B cell (primary cell): ENCODE measurements at regions not wholly inside any gene's neighbourhood (a gene's known extent, or its start where the extent isn't known, plus 50 kb on each side); places are given as distances from the start of the nearest gene placed in this dataset.

Experiments
- ATAC-seq: fragments of 200-7000 bp; cut with Tn5 transposase; one replicate; pipeline ENCODE4 v1.10.0; 2021; ENCODE audit warnings: low read depth, mild to moderate bottlenecking, moderate number of reproducible peaks, moderate library complexity
- CTCF ChIA-PET: fragments of 350-600 bp; sonication (Branson Sonifier 250); formaldehyde crosslinking; loops from one replicate; lab custom pipeline; 2021; ENCODE audit warnings: antibody characterized with exemption, inconsistent platforms; lab: Charles Lee
- POLR2A ChIA-PET: fragments of 350-600 bp; sonication (Branson Sonifier 250); formaldehyde crosslinking; loops from one replicate; lab custom pipeline; 2021; ENCODE audit warnings: antibody characterized with exemption; lab: Charles Lee
- DNase-seq: peaks from one replicate; pipeline ENCODE4 v3.0.0; 2013
- H2AFZ ChIP-seq: 2 replicates; pipeline ENCODE4 v1.6.1; 2012; ENCODE audit warnings: mild to moderate bottlenecking, low read depth, low read length; ENCODE audit not compliant: insufficient read depth, poor library complexity, severe bottlenecking
- H3K27ac ChIP-seq, 2 donors: 1 replicate in 1 of 2; 2 replicates in 1 of 2; pipeline ENCODE4 v1.5.1; 2012 to 2013; ENCODE audit warnings: low read length in 2 of 2, mild to moderate bottlenecking in 2 of 2, moderate library complexity in 1 of 2
- H3K27me3 ChIP-seq, 4 experiments: fragments of 200-600 bp in 1 of 4; sonication (generic) in 1 of 4; replicated peaks in 1 of 4; 1 replicate in 2 of 4; 2 replicates in 2 of 4; pipeline versions ENCODE4 v1.6.1 to v1.7.0; 2013 to 2016; ENCODE audit warnings: low read length in 3 of 4, mild to moderate bottlenecking in 2 of 4, mixed read lengths in 1 of 4, moderate library complexity in 1 of 4; ENCODE audit not compliant: insufficient read depth in 4 of 4, control insufficient read depth in 3 of 4; ENCODE audit errors: control extremely low read depth in 1 of 4
- H3K36me3 ChIP-seq, 2 experiments: replicated peaks in 1 of 2; 1 replicate in 1 of 2; 2 replicates in 1 of 2; pipeline versions ENCODE4 v1.6.1 to v1.7.1; 2013; ENCODE audit warnings: low read length in 1 of 2; ENCODE audit not compliant: insufficient read depth in 2 of 2, control insufficient read depth in 1 of 2; ENCODE audit errors: control extremely low read depth in 1 of 2, extremely low read depth in 1 of 2
- H3K4me1 ChIP-seq, 2 donors: fragments of 200-600 bp in 1 of 2; sonication (generic) in 1 of 2; 1 replicate in 1 of 2; 2 replicates in 1 of 2; pipeline versions ENCODE4 v1.5.1 to v1.6.1; 2013 to 2017; ENCODE audit warnings: low read length in 2 of 2; ENCODE audit not compliant: control insufficient read depth in 2 of 2, insufficient read depth in 2 of 2
- H3K4me2 ChIP-seq: replicated peaks from 2 replicates; pipeline ENCODE3; 2012; ENCODE audit warnings: mild to moderate bottlenecking, low read depth, low read length; ENCODE audit not compliant: poor library complexity, severe bottlenecking
- H3K4me3 ChIP-seq, 5 experiments: fragments of 200-600 bp in 1 of 5; sonication (generic) in 1 of 5; 1 replicate in 3 of 5; 2 replicates in 2 of 5; pipeline versions ENCODE4 v1.5.1 to v1.7.0; 2011 to 2016; ENCODE audit warnings: low read length in 4 of 5, mild to moderate bottlenecking in 4 of 5, low read depth in 2 of 5, control low read depth in 1 of 5, moderate library complexity in 1 of 5; ENCODE audit not compliant: insufficient read depth in 1 of 5; ENCODE audit errors: control extremely low read depth in 1 of 5, extremely low read depth in 1 of 5
- H3K79me2 ChIP-seq: fragments of 200-600 bp; sonication (generic); one replicate; pipeline ENCODE4 v1.6.0; 2016; ENCODE audit warnings: low read length; ENCODE audit not compliant: control insufficient read depth, insufficient read depth
- H3K9ac ChIP-seq: fragments of 200-600 bp; sonication (generic); 2 replicates; pipeline ENCODE4 v1.6.1; 2017; ENCODE audit warnings: mild to moderate bottlenecking, low read length, moderate library complexity
- H3K9me3 ChIP-seq, 3 donors: one replicate each; pipeline versions ENCODE4 v1.6.1 to v1.7.1; 2013; ENCODE audit warnings: low read length in 2 of 3; ENCODE audit not compliant: control insufficient read depth in 2 of 3, insufficient read depth in 1 of 3; ENCODE audit errors: control extremely low read depth in 1 of 3
- H4K20me1 ChIP-seq: 2 replicates; pipeline ENCODE4 v1.6.0; 2012; ENCODE audit warnings: mild to moderate bottlenecking, low read length; ENCODE audit not compliant: insufficient read depth, control insufficient read depth, poor library complexity, severe bottlenecking
- H3K27ac Mint-ChIP-seq: one replicate; pipeline ENCODE4 v1.8.0; 2021; ENCODE audit warnings: mixed read lengths
- H3K27me3 Mint-ChIP-seq: one replicate; pipeline ENCODE4 v1.8.0; 2021; ENCODE audit warnings: mixed read lengths
- H3K4me1 Mint-ChIP-seq: one replicate; pipeline ENCODE4 v1.8.0; 2021; ENCODE audit warnings: mixed read lengths
- H3K4me3 Mint-ChIP-seq: one replicate; pipeline ENCODE4 v1.8.0; 2021; ENCODE audit warnings: mixed read lengths
- H3K9me3 Mint-ChIP-seq: one replicate; pipeline ENCODE4 v1.8.0; 2022; ENCODE audit warnings: mixed read lengths; ENCODE audit not compliant: insufficient read depth
- EZH2 ChIP-seq: IDR thresholded peaks from 2 replicates; pipeline ENCODE4 v1.6.1; 2012; ENCODE audit warnings: borderline replicate concordance, low read depth, mild to moderate bottlenecking, moderate library complexity, low read length; ENCODE audit not compliant: insufficient read depth, poor library complexity, severe bottlenecking
- WGBS: methylation state at CpG from one replicate; pipeline ENCODE4 v1.1.5; 2013; ENCODE audit warnings: missing lambda C conversion rate; ENCODE audit not compliant: insufficient coverage; 5-methylcytosine and 5-hydroxymethylcytosine counted together
- intact Hi-C: fragments of 100-400 bp; cut with micrococcal nuclease; formaldehyde crosslinking; loops from one replicate; pipeline ENCODE4 v1.10.0; 2022
- TF ChIP-seq, protein P1 (sequence below): fragments of 200-600 bp; IDR thresholded peaks from one replicate; pipeline ENCODE4 v1.8.0; 2022; ENCODE audit warnings: antibody characterized with exemption, mild to moderate bottlenecking

DNA sequence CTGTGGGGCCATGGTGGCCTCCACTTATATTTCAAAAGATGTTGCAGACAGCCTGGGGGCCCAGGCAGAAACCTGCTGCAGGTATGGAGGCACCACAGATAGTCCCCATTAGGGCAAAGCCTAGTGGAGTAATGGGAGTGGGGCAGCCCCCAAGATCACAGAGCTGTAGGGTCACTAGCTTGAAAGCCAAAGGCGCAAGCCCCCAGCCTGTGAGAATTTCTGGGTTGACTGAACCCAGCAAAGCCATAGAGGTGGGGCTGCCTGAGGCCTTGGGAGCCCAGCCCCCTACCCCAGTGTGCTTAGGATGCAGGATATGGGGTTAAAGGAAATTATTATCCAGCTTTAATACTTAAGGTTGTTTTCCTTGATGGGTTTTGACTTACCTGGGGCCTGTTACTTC, 165.3 kb upstream of the FBN2 start:
- H3K36me3 ChIP-seq, result no peaks in the 10 kb centered on the region
- Mint-ChIP-seq H3K4me3 (no peak overlapping the region), H3K9me3 (no peaks in the 10 kb centered on the region), H3K27me3 (no peaks in the 10 kb centered on the region), H3K27ac (no peak overlapping the region), H3K4me1 (no peaks in the 10 kb centered on the region)
- no peaks in the 10 kb centered on the region for H3K4me1 ChIP-seq
- no peak overlapping the region for H2AFZ ChIP-seq
- H3K27ac ChIP-seq, result no peak overlapping the region
- H3K79me2 ChIP-seq, result no peaks in the 10 kb centered on the region
- H3K9me3 ChIP-seq, result peaks cover 0 to 4% (median 0%) of the 10 kb centered on the region in 3 donors
- intact Hi-C loops, result no loop called here
- no peak overlapping the region for H3K9ac ChIP-seq
- WGBS, result 71% methylated on average over 1 of the region's 1 CpG
- CTCF ChIA-PET, result no interaction called here
- H3K4me3 ChIP-seq, result no peak overlapping the region
- no peak for DNase-seq
- ATAC-seq, result no peak
- no peaks in the 10 kb centered on the region for H4K20me1 ChIP-seq
- POLR2A ChIA-PET, result no interaction called here
- no peaks in the 10 kb centered on the region for H3K27me3 ChIP-seq
- H3K4me2 ChIP-seq, result no peak overlapping the region
- TF ChIP-seq, protein P1, sequence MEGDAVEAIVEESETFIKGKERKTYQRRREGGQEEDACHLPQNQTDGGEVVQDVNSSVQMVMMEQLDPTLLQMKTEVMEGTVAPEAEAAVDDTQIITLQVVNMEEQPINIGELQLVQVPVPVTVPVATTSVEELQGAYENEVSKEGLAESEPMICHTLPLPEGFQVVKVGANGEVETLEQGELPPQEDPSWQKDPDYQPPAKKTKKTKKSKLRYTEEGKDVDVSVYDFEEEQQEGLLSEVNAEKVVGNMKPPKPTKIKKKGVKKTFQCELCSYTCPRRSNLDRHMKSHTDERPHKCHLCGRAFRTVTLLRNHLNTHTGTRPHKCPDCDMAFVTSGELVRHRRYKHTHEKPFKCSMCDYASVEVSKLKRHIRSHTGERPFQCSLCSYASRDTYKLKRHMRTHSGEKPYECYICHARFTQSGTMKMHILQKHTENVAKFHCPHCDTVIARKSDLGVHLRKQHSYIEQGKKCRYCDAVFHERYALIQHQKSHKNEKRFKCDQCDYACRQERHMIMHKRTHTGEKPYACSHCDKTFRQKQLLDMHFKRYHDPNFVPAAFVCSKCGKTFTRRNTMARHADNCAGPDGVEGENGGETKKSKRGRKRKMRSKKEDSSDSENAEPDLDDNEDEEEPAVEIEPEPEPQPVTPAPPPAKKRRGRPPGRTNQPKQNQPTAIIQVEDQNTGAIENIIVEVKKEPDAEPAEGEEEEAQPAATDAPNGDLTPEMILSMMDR, result no peak
- TF ChIP-seq EZH2, result no peak

GRCh38 chr5:128706269-128706668, 168.2 kb upstream of the FBN2 start:
- Histone ChIP-seq H3K36me3 (no peaks in the 10 kb centered on the region), H3K4me2 (no peak overlapping the region), H4K20me1 (no peaks in the 10 kb centered on the region), H3K27me3 (no peaks in the 10 kb centered on the region), H3K79me2 (no peaks in the 10 kb centered on the region), H3K27ac (no peak overlapping the region), H2AFZ (no peak overlapping the region), H3K4me3 (no peak overlapping the region), H3K9ac (no peak overlapping the region), H3K4me1 (no peaks in the 10 kb centered on the region), H3K9me3 (peaks cover 0 to 4% (median 0%) of the 10 kb centered on the region in 3 donors)
- TF ChIP-seq, protein P1, result no peak
- TF ChIP-seq EZH2, result no peak
- Mint-ChIP-seq H3K4me3 (no peak overlapping the region), H3K4me1 (no peaks in the 10 kb centered on the region), H3K27ac (no peak overlapping the region), H3K27me3 (no peaks in the 10 kb centered on the region), H3K9me3 (no peaks in the 10 kb centered on the region)
- ChIA-PET CTCF (no interaction called here), POLR2A (no interaction called here)
- intact Hi-C loops, result no loop called here
- WGBS, result 100% methylated on average over 1 of the region's 1 CpG
- DNase-seq (no peak), ATAC-seq (no peak)
